HepG2 (cell line): ENCODE measurements at regions not wholly inside any gene's neighbourhood (a gene's known extent, or its start where the extent isn't known, plus 50 kb on each side); places are given as distances from the start of the nearest gene placed in this dataset.

ENCODE experiments used
- ARID2 ChIP-seq: sonication (generic); formaldehyde crosslinking; IDR thresholded peaks from 2 replicates; pipeline ENCODE4 v1.8.1; 2022; ENCODE audit warnings: mild to moderate bottlenecking, missing genetic modification reagents, borderline replicate concordance
- MXD4 ChIP-seq: IDR thresholded peaks from 2 replicates; pipeline ENCODE4 v1.6.1; 2016; ENCODE audit warnings: mild to moderate bottlenecking, missing biosample characterization, missing genetic modification reagents
- MYC ChIP-seq: sonication (generic); formaldehyde crosslinking; IDR thresholded peaks from 2 replicates; pipeline ENCODE4 v1.9.0; 2021; ENCODE audit warnings: missing genetic modification reagents, borderline replicate concordance
- SIN3B ChIP-seq: fragments of 150-350 bp; IDR thresholded peaks from 2 replicates; pipeline ENCODE4 v1.6.1; 2014; ENCODE audit warnings: low read length
- SOX13 ChIP-seq, 3 experiments: fragments of 450-650 bp in 1 of 3; sonication (generic) in 1 of 3; formaldehyde crosslinking in 1 of 3; IDR thresholded peaks in 2 of 3; conservative IDR thresholded peaks in 1 of 3; 2 replicates each; pipeline versions ENCODE4 v1.5.0 to v1.6.1; 2016 to 2020; ENCODE audit warnings: antibody characterized with exemption in 1 of 3, mild to moderate bottlenecking in 1 of 3, missing compliant biosample characterization in 1 of 3, missing genetic modification reagents in 1 of 3, moderate library complexity in 1 of 3
- ZXDC ChIP-seq: sonication (generic); formaldehyde crosslinking; IDR thresholded peaks from 2 replicates; pipeline ENCODE4 v1.5.0; 2020; ENCODE audit warnings: mild to moderate bottlenecking, missing genetic modification reagents
- TF ChIP-seq, protein P1 (sequence below): sonication (generic); formaldehyde crosslinking; IDR thresholded peaks from 2 replicates; pipeline ENCODE4 v1.5.0; 2020; ENCODE audit warnings: mild to moderate bottlenecking, missing genetic modification reagents, moderate library complexity
- TF ChIP-seq, protein P2 (sequence below): sonication (generic); formaldehyde crosslinking; IDR thresholded peaks from 2 replicates; pipeline ENCODE4 v1.5.0; 2020; ENCODE audit warnings: mild to moderate bottlenecking, low read depth, missing genetic modification reagents, borderline replicate concordance

- TF ChIP-seq, protein P1, sequence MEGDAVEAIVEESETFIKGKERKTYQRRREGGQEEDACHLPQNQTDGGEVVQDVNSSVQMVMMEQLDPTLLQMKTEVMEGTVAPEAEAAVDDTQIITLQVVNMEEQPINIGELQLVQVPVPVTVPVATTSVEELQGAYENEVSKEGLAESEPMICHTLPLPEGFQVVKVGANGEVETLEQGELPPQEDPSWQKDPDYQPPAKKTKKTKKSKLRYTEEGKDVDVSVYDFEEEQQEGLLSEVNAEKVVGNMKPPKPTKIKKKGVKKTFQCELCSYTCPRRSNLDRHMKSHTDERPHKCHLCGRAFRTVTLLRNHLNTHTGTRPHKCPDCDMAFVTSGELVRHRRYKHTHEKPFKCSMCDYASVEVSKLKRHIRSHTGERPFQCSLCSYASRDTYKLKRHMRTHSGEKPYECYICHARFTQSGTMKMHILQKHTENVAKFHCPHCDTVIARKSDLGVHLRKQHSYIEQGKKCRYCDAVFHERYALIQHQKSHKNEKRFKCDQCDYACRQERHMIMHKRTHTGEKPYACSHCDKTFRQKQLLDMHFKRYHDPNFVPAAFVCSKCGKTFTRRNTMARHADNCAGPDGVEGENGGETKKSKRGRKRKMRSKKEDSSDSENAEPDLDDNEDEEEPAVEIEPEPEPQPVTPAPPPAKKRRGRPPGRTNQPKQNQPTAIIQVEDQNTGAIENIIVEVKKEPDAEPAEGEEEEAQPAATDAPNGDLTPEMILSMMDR (CRISPR knock-in tag): no peak
- TF ChIP-seq ARID2 (CRISPR knock-in tag) (no peak), SIN3B (no peak), ZXDC (CRISPR knock-in tag) (no peak), MYC (no peak), SOX13 (IDR thresholded peaks at IDR 0.05) (no peak), SOX13 (CRISPR knock-in tag; conservative IDR thresholded peaks at IDR 0.05 in 1 of 2, IDR thresholded peaks at IDR 0.05 in 1 of 2) (no peak), MXD4 (CRISPR knock-in tag) (no peak)
- TF ChIP-seq, protein P2, sequence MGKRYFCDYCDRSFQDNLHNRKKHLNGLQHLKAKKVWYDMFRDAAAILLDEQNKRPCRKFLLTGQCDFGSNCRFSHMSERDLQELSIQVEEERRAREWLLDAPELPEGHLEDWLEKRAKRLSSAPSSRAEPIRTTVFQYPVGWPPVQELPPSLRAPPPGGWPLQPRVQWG: no peak
Observed at GRCh38 chr5:29485333-29485732, 1708.2 kb upstream of the CDH6 start.
